D341Med (cell line): ENCODE measurements at regions not wholly inside any gene's neighbourhood (a gene's known extent, or its start where the extent isn't known, plus 50 kb on each side); places are given as distances from the start of the nearest gene placed in this dataset.
"Not testable (repeated sequence)": the region's sequence is repeated elsewhere in the genome, so short reads cannot be mapped to it uniquely, and the experiment has no call there.

Experiments
- DNase-seq: peaks from one replicate; pipeline ENCODE4 v3.0.0; 2012; ENCODE audit warnings: low spot score

DNA sequence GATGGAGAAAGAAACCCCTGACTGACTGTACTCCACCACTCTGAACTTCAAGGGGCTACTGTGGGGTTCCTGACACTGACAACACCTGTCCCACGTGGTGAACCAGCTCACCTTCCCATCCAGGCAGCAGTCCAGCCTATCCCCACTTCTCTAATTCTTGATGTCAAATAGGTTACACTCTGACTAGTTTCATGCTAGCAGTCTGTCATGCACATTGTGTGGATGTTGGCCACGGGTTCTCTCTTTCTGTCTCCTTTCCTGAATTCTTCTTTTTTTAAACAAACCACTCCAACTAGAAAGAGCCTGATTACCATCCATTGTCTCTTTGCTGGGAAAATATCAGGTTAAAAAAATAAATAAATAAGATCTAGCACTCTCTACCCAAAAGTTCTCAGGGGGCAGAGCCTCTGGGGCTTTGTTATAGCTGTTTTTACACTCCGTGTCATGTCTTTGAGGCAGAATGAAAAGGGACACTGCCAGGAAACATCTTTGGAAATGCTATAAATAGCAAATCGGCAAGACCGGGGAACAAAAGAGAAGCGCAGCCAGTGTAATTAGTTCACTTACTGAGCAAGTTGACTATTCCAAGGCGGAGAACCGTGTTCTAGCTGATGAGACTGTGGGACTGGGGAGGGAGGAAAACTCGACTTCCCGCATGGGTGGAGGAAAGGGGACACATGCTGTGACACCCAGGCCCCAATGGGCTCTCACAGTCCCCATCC is 356.1 kb downstream of the OMA1 start:
- DNase-seq, result no peak

DNA sequence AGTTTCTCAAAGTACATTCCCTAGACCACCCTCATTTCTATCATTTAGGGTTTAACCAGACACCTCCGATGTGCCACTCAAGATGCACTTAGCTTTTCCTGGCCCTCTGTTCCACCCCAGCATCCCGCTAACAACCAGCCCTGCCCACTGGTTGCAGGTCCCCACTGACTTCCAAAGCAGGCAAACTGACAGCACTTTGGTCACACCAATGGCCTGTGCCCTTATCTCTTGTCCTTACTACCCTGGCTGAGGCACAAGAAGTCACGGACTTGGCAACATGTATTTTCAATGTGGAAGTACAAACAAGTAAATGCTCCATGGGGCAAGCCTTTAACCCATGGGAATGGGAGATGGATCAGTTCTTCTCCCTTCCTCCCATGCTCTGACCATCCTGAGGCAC is 357.1 kb downstream of the OMA1 start:
- DNase-seq, result no peak

GRCh38 chr1:58183286-58183685 is 363.2 kb downstream of the OMA1 start:
- no peak for DNase-seq

DNA sequence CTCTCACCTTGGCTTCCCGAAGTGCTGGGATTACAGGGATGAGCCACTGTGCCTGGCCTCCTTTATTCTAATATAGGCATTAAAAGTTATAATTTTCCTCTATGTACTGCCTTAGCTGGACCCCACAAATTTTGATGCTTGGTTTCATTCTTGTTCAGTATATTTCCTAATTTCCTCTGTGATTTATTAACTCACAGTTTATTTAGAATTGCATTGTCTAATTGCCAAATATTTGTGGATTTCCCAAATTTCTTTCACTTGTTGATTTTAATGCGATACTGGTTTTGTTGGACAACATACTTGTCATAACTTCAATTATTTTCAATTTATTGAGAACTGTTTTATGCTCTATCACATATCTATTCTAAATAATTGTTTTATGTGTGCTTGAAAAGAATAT is 366.0 kb downstream of the OMA1 start:
- DNase-seq, result no peak

DNA sequence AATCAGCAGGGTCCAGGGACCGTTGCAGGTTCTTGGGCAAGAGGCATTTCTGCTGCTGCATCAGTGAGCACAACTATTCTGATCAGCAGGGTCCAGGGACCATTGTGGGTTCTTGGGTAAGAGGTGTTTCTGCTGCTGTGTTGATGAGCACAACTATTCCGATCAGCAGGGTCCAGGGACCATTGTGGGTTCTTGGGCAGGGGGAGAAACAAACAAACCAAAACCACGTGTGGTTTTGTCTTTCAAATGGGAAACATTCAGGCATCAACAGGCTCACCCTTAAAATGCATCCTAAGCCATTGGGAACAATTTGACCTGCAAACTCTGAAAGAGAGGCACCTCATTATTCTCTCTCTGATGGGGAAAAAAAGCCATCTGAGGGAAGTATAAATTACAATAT is 377.4 kb downstream of the OMA1 start:
- not testable (repeated sequence) for DNase-seq

- not testable (repeated sequence) for DNase-seq
Observed at GRCh38 chr1:58167131-58167530, 379.4 kb downstream of the OMA1 start.

GRCh38 chr1:58166417-58166816 is 380.1 kb downstream of the OMA1 start:
- no peak for DNase-seq

DNA sequence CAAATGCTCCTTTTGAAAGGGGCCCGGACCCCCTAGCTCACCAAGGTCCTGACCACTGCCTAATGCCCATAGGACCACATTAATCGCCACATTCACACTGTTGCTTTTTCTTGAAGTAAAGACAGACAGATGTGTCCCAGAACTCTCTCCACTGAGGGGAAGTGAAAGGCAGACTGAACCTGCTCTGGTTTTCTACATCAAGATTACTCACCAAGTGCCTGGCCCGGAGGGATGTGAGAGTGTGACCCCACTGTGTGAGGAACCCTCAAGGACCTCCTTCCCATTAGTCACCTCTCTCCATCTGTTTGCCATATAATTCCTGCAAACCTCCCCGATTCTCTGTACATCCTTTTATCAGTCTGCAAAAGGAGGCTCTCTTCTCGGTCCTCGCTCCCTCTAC is 381.5 kb downstream of the OMA1 start:
- DNase-seq, result no peak

- peak; percentile 63 for DNase-seq
Observed at GRCh38 chr1:58162952-58163550, 383.5 kb downstream of the OMA1 start.

GRCh38 chr1:58159434-58159830 is 387.1 kb downstream of the OMA1 start:
- no peak for DNase-seq

- DNase-seq, result peak; percentile 22
Observed at GRCh38 chr1:58158506-58159433, 387.8 kb downstream of the OMA1 start.

DNA sequence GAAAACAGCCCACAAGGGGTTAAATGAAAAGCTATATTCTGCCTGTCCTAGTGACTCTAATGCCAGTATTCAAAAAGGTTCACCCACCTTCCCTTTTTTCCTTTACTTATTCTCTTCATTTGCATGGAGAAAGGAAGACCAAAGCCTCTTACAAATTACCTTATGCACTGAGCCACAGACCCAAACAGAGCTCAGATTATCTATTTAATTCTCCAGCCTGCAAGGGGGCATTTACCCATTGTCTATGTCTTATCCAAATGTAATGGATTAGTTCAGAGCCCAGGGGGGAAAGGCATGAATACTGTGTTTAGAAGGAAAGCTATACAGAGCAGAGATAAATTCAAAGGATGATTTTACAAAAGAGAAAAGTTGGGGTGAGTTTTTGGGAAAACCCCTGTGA is 388.5 kb downstream of the OMA1 start:
- DNase-seq, result peak; percentile 42

GRCh38 chr1:58157256-58157655 is 389.3 kb downstream of the OMA1 start:
- no peak for DNase-seq

- no peak for DNase-seq
Observed at GRCh38 chr1:58156831-58157230, 389.7 kb downstream of the OMA1 start.

- DNase-seq, result no peak
Observed at GRCh38 chr1:58156124-58156468, 390.4 kb downstream of the OMA1 start.

DNA sequence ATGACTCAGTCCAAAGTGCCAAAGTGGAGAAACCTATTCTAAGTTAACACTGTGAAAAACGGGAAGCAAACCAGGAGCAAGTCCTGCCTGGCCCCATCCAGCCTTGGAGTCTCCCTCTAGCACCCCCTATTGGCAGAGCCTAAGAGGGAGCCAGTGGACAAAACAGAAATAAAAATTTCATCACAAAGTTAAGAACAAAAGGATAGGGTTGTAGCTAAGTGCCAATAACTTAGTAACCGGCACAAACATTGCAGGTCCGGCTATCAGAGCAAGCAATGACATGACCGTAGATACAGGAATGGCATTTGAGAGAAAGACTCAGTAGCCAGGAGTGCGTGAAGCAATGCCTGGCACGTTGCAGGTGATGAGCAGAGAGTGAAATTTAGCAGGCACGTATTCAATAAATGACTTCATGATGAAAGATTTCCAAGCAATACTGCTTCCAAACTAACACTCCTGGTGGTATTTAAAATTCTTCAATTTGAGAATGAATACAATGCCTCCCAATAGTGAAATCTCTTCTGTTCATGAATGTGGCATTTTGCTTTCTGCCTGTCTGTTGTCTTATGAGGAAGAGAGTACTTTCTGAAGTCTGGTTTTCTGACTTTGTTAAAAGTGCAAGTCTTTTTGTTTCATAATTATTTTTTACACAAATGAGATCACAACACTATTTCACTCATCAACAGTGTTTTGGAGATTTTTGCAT is 391.0 kb downstream of the OMA1 start:
- DNase-seq, result peak; percentile 34

DNA sequence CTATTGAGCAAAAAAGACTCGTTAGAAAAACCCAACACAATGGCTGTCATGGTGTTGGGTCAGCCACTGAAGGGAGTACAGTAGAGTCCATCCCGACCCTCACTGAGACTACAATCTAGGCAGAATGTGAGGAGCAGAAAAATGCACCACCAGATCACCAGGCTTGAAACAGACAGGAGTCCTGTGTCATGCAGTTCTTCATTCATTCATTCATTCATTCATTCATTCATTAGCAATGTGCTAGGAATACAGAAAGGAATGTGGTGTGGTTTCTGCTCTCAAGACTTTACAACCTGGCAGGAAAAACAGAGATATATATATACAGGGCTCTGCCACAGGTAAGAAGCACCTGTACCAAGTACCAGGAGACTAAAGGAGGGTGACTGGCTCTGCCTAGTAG is 392.3 kb downstream of the OMA1 start:
- DNase-seq, result no peak

DNA sequence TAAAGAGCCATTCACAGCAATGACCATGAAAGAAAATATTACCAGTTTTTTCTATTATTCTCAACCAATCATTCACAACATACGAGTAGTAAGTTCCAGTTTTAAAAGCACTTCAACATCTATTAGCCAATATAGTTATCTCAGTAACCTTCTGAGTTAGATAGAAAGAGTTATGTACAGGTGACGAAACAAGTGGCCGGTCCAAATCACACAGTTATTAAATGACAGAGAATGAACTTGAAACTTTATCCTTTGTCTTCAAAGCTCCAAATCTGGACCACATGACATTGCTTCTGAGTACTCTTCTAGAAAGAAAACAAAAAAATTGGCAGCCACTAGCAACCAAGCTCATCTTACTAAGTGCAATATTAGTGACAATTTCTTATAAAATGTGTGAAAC is 393.8 kb downstream of the OMA1 start:
- DNase-seq, result no peak

DNA sequence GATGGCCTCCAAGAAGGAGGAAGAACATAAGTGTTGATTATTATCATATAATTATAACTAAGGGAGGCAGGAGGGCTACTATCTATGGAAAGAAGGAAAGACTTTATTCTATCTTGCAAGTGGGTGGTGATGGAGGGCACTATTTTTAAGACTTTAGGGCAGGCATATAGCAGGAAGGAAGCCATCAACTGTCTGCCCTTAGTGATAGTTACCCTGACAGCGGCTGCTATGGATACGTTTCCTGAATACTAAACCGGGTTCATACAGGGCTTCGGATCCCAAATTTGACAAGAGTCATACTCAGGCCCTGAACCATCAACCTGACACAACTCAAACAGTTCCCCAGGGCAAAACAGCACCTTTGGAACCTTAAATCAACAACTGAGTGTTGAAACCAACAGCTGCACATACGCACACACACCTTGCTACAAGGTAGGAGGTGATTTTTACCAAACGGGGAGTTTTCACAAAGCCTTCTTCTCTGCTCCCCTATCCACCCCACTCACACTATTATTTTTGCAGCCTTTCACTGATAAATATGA is 397.2 kb downstream of the OMA1 start:
- DNase-seq, result no peak

DNA sequence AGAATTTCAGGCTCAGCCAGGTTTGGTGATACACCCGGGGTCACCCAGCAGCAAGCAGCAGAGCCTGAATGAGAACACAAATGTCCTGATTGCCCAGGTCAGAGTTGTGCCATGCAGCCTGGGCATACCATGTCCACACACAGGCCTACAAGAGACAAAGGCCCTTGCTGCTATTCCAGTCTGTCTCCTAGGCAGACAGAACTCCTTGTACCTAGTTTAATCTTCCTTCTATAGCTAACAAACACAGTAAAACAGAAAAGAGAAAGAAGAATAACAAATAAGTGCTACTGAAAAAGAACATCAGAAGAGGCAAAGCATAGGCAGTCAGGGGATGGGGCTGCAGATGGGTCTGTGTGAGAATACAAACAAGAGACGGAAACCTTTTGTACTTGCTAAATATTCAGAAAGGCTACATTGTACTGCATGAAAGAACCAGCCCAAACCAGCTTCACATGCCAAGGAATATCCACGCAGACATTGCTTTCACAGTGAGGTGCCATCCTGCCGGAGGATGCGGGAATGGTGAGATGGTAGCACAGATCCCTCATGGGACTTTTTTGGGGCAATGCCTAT is 401.7 kb downstream of the OMA1 start:
- DNase-seq, result no peak

GRCh38 chr1:58143972-58144697 is 402.4 kb downstream of the OMA1 start:
- peak; percentile 37 for DNase-seq
